ENCODE measurements at regions not wholly inside any gene's neighbourhood (a gene's known extent, or its start where the extent isn't known, plus 50 kb on each side); places are given as distances from the start of the nearest gene placed in this dataset.

DNA sequence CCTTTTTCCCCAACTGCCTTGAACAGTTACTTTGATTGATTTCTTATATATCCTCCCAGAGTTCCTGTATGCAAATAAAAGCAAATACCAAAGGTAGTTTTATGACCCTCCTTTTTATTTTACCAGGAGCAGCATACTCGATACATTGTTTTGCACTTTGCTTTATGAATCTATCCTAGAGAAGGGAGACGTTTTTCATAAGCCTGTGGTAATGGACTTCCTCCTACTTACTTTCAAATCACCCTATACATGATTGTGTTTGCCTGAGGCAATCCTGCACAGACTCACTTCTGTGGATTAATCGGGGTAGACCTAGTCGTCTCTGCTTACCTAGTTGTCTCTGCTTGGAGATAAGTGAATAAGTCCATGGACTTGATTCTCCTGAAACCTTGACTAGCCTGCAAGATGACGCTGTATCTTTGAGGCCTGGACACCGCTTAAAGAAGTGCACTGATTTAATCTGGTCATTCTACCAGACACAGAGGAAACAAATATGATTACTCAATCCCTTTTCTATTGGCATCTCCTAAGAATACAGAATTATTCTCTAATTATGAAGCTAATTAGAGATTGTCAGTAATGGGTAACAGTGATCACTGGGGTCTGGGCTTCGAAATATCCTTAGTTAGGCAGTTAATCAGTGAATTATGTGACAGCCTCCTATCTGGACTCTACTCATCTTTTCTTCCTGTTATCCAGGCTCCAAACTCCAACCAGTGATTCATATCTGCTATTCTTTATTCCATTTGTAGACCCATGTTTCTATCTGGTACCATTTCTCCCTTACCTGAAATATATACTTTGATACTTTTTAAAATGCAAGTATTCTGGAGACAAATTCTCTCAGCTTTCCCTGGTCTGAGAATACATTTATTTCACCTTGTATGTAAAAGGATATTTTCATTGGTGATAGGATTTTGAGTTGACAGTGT lies 447.4 kb upstream of the TRIB2 start:
- H3K4me3 ChIP-seq (replicated peaks in 1 of 2; ENCODE audit: low read depth in 2 of 2, low read length in 2 of 2), result no peak overlapping the region
- DNase-seq (ENCODE audit: low read depth in 2 of 2), result no peak
- TF ChIP-seq, protein P1, sequence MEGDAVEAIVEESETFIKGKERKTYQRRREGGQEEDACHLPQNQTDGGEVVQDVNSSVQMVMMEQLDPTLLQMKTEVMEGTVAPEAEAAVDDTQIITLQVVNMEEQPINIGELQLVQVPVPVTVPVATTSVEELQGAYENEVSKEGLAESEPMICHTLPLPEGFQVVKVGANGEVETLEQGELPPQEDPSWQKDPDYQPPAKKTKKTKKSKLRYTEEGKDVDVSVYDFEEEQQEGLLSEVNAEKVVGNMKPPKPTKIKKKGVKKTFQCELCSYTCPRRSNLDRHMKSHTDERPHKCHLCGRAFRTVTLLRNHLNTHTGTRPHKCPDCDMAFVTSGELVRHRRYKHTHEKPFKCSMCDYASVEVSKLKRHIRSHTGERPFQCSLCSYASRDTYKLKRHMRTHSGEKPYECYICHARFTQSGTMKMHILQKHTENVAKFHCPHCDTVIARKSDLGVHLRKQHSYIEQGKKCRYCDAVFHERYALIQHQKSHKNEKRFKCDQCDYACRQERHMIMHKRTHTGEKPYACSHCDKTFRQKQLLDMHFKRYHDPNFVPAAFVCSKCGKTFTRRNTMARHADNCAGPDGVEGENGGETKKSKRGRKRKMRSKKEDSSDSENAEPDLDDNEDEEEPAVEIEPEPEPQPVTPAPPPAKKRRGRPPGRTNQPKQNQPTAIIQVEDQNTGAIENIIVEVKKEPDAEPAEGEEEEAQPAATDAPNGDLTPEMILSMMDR (IDR thresholded peaks at IDR 0.05; ENCODE audit: low read depth, low read length), result no peak

DNA sequence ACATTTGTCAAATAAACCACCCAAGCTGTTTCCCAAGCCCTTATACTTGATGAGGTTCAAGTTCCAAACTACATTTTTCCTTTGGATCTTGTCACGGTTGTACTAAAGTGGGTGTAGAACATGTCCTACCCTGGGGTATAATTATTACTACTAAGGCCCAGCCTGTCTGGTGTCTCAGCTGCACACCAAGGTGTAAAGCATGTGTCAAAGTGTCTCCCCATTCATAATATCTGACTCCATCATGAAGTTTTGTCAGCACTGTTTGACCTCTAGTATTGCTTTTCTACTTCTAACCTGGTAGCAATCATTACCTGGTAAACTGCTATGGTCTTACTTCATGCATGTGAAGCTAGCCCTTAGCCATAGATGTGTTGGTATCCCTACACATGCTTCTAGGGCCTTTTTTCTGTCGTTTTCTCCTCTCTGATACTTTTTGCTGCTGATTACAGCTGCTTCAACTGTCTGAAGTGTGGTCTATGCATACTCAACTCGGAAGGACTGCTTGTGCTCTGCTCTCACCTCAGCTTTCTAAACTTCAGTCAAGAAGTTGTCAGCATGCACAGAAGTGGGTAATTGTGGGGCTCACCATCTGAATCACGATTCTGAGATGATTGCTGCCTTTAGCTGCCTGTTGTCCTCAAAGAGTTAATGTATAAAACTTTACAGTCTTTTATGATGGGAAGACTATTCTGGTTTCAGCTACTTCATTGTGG lies 445.7 kb upstream of the TRIB2 start:
- TF ChIP-seq, protein P1 (IDR thresholded peaks at IDR 0.05; ENCODE audit: low read depth, low read length), result no peak
- H3K4me3 ChIP-seq (replicated peaks in 1 of 2; ENCODE audit: low read depth in 2 of 2, low read length in 2 of 2), result no peak overlapping the region
- no peak for DNase-seq (ENCODE audit: low read depth in 2 of 2)

DNA sequence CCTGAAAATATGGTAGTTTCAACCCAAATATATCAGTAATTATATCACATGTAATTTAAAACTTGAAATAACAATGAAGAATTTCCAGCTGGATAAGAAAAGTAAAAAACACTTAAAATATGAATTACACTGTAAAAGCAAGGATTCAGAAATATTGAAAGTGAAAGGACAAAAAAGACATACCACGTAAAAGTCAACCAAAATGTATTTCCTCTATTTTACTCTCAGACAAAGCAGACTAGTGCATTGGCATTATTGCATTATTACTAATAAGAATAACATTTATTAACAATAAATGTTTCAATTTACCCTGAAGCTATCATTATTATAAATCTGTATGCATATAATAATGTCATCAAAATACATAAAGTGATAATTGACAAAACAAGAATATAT lies 445.1 kb upstream of the TRIB2 start:
- H3K4me3 ChIP-seq (replicated peaks in 1 of 2; ENCODE audit: low read depth in 2 of 2, low read length in 2 of 2), result no peak overlapping the region
- TF ChIP-seq, protein P1 (IDR thresholded peaks at IDR 0.05; ENCODE audit: low read depth, low read length), result no peak
- DNase-seq (ENCODE audit: low read depth in 2 of 2), result no peak

DNA sequence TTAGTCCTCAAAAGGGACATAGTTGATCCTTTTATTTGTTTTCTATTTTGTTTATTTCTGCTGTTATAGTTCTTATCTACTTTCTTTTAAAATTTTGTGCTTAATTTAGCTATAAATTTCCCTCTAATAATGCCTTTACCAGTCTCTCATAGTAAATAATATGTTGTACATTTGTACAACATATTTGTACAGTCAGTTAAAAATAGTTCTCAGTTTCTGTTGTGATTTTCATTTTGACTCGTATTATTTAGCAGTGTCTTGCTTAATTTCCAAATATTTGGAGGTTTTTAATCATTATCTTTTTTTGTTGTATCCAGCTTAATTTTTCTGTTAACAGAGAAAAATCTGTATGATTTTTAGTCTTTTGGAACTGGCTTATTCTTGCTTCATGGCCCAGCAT lies 443.6 kb upstream of the TRIB2 start:
- H3K4me3 ChIP-seq (replicated peaks in 1 of 2; ENCODE audit: low read depth in 2 of 2, low read length in 2 of 2), result no peak overlapping the region
- DNase-seq (ENCODE audit: low read depth in 2 of 2), result no peak
- TF ChIP-seq, protein P1 (IDR thresholded peaks at IDR 0.05; ENCODE audit: low read depth, low read length), result no peak

DNA sequence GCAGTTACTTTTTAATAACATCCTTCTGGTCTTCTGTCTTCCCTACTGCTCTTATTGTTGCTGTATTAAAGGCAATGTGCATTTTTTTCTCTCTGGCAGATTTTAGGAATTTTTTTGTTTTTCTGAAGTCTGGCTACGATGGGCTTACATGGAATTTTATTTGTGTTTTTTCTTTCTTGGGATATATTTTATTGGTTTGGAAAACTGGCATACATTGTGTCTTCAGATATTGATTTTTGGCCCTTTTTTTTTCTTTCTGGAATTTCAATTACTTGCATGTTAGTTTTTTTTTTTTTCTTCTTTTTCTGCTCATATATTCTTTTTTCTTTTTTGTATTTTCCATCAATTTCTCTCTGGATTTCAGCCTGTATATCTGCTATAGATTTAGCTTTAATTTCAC lies 442.1 kb upstream of the TRIB2 start:
- no peak for DNase-seq (ENCODE audit: low read depth in 2 of 2)
- TF ChIP-seq, protein P1 (IDR thresholded peaks at IDR 0.05; ENCODE audit: low read depth, low read length), result no peak
- H3K4me3 ChIP-seq (replicated peaks in 1 of 2; ENCODE audit: low read depth in 2 of 2, low read length in 2 of 2), result no peak overlapping the region

DNA sequence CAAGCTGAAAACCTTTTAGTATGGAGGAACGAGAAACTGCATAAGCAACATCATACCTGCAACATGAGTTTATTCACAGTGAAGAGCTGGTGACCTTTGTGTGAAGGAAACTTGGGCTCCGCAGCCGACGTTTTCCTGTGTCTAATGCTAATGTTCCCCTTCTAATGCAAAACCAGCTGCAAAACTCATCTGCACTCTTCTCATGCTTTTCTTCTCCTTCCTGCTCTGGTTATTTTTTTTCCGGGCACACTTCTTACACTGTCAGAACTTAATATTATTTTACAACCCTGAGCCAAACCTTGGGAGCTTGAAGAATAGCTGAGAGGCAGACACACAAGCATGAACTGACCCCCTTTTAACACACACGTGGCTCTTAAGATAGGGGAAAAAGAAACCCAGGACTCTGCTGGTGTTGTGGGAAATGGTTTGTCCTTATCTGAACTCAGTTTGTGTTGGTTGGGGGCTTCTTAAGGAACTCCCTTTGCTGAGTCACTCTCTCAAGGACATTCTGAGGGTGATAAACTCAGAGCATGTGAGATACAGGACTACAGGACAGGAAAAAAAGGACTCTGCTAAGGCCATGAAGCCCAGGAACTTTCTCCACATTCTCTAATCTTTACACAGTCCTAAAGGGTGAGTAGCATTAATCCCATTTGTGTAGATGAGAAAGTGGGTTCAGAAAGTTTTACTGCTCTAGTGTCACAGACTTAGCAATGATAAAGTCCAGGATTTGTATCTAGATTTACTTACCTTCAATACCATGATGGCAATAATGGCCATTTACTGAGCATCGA lies 439.3 kb upstream of the TRIB2 start:
- peak in 1 of 2 donors; percentile 60 for DNase-seq (ENCODE audit: low read depth in 2 of 2)
- TF ChIP-seq, protein P1 (IDR thresholded peaks at IDR 0.05; ENCODE audit: low read depth, low read length), result no peak
- H3K4me3 ChIP-seq (replicated peaks in 1 of 2; ENCODE audit: low read depth in 2 of 2, low read length in 2 of 2), result no peak overlapping the region

Measured in cardiac fibroblast (primary cell).